ENCODE measurements at regions not wholly inside any gene's neighbourhood (a gene's known extent, or its start where the extent isn't known, plus 50 kb on each side); places are given as distances from the start of the nearest gene placed in this dataset.

GRCh38 chr13:62908321-62908720, 1492.7 kb upstream of the PCDH20 start:
- H3K36me3 ChIP-seq, result no peaks in the 10 kb centered on the region
- intact Hi-C loops (cut with DNase I), result no loop called here
- no peak overlapping the region for H3K27ac ChIP-seq
- WGBS, 2 donors, result 80 to 87% methylated on average over 3 of the region's 3 CpGs
- no peaks in the 10 kb centered on the region for H3K4me1 ChIP-seq
- DNase-seq, result no peak
- no peaks in the 10 kb centered on the region for H3K9me3 ChIP-seq
- TF ChIP-seq POLR2A (IDR thresholded peaks at IDR 0.05), result no peak
- no peak for TF ChIP-seq CTCF (IDR thresholded peaks at IDR 0.05)
- H3K4me3 ChIP-seq (replicated peaks in 1 of 3), result no peak overlapping the region
- no peaks in the 10 kb centered on the region for H3K27me3 ChIP-seq

GRCh38 chr13:62906896-62907295, 1491.2 kb upstream of the PCDH20 start:
- Histone ChIP-seq H3K27ac (no peak overlapping the region), H3K36me3 (no peaks in the 10 kb centered on the region), H3K9me3 (no peaks in the 10 kb centered on the region), H3K27me3 (no peaks in the 10 kb centered on the region), H3K4me3 (replicated peaks in 1 of 3) (no peak overlapping the region), H3K4me1 (no peaks in the 10 kb centered on the region)
- DNase-seq, result no peak
- intact Hi-C loops (cut with DNase I), result no loop called here
- TF ChIP-seq CTCF (IDR thresholded peaks at IDR 0.05), result no peak
- no peak for TF ChIP-seq POLR2A (IDR thresholded peaks at IDR 0.05)

DNA sequence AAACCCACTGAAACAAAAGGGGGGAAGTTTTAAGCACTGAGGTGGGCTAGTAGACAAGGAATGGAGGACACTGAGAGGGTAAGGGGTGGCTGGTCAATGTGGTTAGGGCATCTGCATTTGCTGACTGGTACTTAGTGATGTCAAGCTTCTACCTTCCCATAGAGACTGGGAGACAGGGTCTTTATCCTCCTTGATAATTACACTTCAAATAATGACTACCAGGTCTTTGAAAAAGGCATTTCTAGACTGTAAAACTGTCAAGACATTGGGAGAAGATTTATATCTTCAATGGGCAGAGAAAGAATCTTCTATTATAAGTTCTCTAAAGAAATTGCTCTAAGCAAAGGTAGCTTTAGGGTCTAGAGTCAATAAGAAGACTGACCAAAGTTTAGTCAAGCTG, 1490.8 kb upstream of the PCDH20 start:
- Histone ChIP-seq H3K27ac (no peak overlapping the region), H3K9me3 (no peaks in the 10 kb centered on the region), H3K4me1 (no peaks in the 10 kb centered on the region), H3K4me3 (replicated peaks in 1 of 3) (no peak overlapping the region), H3K36me3 (no peaks in the 10 kb centered on the region), H3K27me3 (no peaks in the 10 kb centered on the region)
- TF ChIP-seq POLR2A (IDR thresholded peaks at IDR 0.05) (no peak), CTCF (IDR thresholded peaks at IDR 0.05) (no peak)
- intact Hi-C loops (cut with DNase I), result no loop called here
- DNase-seq, result no peak

GRCh38 chr13:62887046-62887445, 1471.4 kb upstream of the PCDH20 start:
- DNase-seq, result no peak
- 95% methylated on average over 6 to 8 of the region's 8 CpGs for WGBS, 2 donors
- intact Hi-C loops (cut with DNase I), result no loop called here
- no peak for TF ChIP-seq CTCF (IDR thresholded peaks at IDR 0.05)
- no peak overlapping the region for H3K27ac ChIP-seq
- no peaks in the 10 kb centered on the region for H3K27me3 ChIP-seq
- H3K36me3 ChIP-seq, result no peaks in the 10 kb centered on the region
- no peaks in the 10 kb centered on the region for H3K9me3 ChIP-seq
- no peak overlapping the region for H3K4me3 ChIP-seq (replicated peaks in 1 of 3)
- no peaks in the 10 kb centered on the region for H3K4me1 ChIP-seq

DNA sequence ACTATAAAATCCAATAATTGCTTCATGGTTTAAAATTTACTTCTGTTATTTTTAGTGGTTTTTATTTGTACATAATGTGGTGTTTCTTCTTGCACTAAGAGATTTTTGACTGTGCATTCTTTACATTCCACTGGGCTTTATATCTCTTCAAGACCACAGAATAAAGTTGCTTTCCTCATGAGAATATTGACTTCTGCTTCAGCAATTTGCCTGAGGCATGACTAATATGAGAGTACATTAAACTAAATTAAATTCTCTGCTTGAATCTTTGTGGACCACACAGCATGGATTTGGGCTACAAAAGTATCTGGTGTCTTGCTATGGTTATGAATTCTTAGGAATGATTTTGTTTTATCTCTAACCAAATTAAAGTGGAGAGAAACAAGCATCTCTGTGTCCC, 1463.4 kb upstream of the PCDH20 start:
- Histone ChIP-seq H3K36me3 (no peaks in the 10 kb centered on the region), H3K27me3 (no peaks in the 10 kb centered on the region), H3K4me1 (no peaks in the 10 kb centered on the region), H3K4me3 (replicated peaks in 1 of 3) (no peak overlapping the region), H3K27ac (no peak overlapping the region), H3K9me3 (no peaks in the 10 kb centered on the region)
- no peak for DNase-seq
- intact Hi-C loops (cut with DNase I), result no loop called here
- no peak for TF ChIP-seq POLR2A (IDR thresholded peaks at IDR 0.05)
- no peak for TF ChIP-seq CTCF (IDR thresholded peaks at IDR 0.05)
